SK-MEL-5 (cell line): ENCODE measurements at regions not wholly inside any gene's neighbourhood (a gene's known extent, or its start where the extent isn't known, plus 50 kb on each side); places are given as distances from the start of the nearest gene placed in this dataset.

Experiments
- DNase-seq: peaks from one replicate; pipeline ENCODE4 v3.0.0-alpha.2; 2016; ENCODE audit warnings: low read depth, low spot score
- in situ Hi-C: cut with HindIII; loops from 2 replicates; pipeline ENCODE4 v1.10.0; 2016; ENCODE audit warnings: low sequenced_read_pairs, high pct_unique_total_duplicates, low pct_unique_long_range_greater_than_20kb

DNA sequence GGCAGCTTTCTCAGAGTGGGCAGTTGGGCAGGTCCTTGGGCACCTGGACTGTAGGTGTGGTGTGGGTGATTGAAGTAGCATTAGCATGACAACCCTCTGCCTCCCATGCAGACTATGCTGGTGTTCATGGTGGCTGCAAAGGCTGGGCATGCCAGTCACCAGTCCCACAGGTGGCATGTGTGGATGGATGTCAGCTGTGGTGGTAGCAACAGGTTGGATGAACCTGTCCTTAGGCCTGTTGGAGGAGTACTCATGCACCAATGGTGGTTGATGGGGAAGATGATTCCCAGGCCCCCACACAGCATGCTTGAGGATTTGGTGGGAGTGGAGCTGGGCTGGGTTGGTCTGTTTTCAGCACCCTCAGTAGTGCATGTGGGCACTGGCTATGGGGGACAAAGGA, 251.1 kb downstream of the PAX1 start:
- in situ Hi-C loops: no loop called here
- no peak for DNase-seq

DNA sequence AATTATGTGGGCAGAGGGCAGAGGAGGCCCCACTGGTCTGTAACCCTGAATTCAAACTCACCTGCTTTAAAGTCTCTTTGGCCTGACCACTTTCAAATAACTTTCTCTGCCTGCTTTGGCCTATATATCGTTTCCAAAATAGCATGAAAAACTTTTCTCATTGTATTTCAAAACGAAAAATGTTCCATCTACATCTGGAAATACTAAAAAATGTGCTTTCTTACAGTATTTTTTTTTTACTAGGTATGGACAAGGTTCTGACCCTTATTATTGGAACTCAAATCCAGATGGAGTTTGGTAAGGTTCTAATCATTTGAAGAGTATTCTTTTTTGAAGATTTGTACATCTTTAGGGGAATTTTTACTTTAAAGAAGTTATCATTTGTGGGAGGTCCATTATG, 241.9 kb downstream of the PAX1 start:
- in situ Hi-C loops: no loop called here
- DNase-seq: no peak

DNA sequence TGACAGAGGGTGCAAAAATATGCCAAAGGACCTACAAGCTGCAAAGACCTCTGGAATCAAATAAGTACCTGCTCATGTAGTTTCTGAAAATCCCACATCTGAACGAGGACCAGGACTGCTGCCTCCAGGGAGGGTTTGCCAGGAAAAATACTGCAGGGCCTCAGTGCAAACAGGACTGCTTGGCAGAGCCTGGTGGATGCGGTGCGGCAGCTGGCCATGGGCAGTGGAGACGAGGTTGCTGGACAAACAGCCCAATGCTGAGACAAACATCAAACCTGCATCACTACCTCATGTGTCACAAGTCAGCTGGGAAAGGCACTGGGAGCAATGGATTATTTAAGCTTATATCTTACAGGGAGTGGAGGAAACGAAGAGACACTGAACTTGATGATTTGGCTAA, 238.8 kb downstream of the PAX1 start:
- no peak for DNase-seq
- in situ Hi-C loops: no loop called here

DNA sequence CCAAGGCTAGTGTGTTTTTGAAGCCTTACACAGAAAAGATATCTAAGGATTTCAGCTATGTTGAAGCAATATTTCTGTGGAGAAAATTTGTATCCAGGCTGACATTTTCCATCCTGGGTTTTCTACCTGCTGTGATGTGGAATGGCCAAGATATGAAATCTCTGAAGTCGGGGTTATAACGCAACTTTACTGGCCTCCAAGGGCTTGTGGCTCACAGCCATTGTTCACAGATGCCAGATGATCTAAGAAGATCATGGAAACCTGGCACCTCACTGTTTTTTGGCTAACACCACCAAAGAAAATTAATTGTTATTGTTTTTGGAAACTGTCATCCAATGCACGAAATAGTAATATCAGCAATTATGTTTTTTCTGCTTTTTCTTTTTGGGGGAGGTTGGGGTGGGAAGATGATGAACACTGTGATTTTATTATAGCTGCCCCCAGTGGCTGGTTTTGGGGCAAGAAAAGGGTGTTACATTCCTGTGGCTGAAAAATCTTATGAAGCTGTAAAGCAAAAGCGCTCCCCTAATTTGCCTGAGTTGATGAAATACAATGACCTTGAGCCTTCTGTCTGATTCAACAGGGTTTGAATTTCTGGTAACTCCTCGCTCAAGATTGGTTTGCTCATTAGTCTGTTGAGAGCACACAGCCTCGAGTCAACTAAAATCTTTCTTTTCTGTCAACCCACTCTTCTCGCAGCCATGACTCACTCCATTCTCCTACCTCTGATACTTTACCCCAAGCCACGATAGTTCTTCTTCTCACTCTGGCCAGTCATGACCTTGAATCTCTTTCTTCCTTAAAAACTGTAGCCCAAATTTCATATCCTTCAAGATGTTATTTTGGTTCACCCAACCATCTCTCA, 236.7 kb downstream of the PAX1 start:
- DNase-seq: no peak
- in situ Hi-C loops: no loop called here

DNA sequence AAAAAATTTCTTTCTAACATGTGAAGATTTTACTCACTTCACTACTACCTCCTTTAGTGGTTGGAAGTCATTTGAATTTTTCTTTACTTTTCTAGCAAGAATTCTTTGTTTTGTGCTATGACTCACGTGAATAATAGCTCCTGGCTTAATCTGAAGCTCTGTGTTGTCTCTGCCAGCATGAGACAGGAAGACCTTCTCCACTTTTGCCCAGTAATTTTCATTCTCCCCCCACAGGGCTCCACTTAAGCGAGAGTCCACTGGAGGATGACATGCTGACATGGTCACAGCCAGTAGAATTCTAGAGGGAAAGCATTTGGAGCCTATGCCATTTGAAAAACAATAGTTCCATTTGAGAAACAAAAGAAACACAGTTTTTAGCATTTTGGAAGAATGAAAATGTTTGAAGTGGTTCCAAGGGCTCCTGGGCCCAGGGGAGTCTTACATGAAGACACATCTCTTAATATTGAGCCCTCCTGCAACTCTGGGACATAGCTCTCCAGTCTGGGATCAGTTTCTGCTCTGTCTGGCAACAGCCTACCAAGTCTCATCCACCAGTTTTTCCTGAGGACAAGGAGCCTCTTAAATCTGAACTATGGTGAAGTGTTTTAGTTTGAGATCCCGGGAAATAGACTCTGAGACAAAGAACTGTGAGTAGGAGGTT, 231.4 kb downstream of the PAX1 start:
- no peak for DNase-seq
- in situ Hi-C loops: no loop called here

DNA sequence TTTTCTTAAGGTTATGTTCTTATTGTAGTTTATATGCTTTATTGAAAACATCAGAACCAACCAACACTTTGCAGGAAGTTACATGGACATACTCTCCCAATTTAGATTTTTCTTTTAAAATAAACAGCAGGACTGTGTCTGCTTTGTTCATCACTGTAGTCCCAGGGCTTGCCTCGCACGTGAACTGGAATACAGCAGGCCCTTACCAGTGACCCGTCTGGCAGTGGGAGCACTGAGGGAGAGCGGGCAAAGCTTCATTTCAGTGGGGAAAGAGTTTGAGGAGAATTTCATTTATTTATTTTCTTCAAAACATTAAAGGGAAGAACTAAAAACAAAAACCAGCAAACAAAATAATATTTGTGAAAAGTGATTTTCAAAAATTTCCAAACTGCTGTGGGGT, 230.8 kb downstream of the PAX1 start:
- in situ Hi-C loops: no loop called here
- no peak for DNase-seq

DNA sequence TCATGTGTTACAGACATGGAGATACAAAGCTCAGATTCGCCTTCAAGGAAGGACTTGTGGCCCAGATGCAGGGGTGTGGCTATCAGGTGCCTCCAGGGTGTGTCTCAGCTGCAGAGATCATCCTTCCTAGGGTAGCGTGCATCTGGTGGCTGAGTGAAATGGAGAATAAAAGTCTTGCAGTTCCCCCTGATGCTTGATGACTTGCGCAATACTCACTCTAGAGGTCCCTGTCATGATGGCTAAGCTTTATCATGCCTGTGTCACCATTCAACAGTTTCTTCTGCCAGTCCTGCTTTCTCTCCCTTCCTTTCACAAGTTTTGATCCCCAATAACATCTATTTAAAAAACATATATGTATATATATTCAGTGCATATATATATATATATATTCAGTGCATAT, 228.1 kb downstream of the PAX1 start:
- in situ Hi-C loops: no loop called here

DNA sequence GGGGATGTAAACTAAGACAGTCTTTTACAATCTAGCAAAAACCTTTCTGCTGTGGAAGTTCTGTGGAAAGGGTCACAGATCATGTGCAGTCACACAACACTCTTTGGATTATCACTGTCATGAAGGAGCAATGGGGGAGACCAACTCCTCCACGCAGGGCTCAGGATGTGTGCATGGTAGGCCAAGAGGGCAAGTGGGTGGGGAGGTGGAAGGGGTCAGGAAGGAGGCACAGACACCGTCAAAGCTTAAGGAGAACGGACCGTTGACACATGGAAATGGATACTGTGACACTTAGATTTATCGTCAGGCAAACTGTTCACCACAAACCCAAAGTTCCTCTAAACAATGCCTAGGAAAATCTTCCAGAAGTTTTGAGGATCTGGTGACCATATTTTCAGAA, 215.8 kb downstream of the PAX1 start:
- DNase-seq: no peak
- in situ Hi-C loops: no loop called here

More for the DNA sequence above, 228.1 kb downstream of the PAX1 start:
- DNase-seq: no peak

DNA sequence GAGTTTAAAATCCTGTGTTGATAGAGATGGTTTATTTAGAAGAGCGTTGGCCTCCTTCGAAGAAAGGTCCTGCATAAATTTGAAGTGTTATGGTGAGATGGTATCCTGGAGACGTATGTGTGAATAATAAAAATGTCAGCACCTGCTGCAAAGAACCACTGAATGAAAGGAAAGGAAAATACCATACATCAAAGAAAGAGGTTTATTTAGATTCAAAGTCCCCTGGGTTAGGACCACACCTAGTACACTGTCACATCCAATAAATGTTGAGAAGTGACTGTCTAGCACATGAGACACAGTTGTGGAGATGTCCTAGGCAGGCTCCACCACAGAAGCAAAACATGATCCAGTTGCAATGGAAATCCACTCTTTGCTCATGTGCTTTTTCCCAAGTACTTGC, 214.7 kb downstream of the PAX1 start:
- in situ Hi-C loops: no loop called here
- no peak for DNase-seq

DNA sequence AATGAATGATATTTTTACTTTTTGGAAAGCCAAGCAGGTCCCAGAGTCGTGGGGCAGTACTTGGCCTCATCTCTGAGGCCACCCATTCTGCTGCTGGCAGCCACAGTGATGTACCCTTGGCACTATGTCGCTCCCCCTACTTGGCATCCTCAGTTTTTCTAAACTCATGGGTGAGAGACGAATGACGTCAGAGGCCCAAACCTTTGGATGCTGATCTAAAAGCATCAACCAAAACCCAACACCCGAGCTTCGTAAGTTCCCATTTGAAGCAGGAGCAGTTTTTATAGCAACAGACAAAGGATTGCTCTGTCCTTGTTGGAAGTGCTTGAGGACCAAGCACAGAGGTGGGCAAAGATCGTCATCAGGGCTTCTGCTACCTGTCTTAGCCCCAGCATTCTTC, 212.9 kb downstream of the PAX1 start:
- in situ Hi-C loops: no loop called here
- no peak for DNase-seq

DNA sequence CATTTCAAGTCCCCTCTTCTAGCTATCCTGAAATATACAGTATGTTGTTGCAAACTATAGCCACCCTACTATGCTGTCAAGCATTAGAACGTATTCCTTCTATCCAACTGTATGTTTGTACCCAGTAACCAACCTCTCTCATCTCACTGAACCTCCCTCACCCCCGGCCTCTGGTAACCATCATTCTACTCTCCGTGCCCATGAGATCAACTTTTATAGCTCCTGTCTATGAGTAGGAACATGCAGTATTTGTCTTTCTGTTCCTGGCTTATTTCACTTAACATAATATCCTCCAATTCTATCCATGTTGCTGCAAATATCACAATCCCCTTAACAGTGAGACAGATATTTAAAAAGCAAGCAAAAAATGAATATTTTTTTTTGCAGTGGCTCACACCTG, 196.9 kb downstream of the PAX1 start:
- in situ Hi-C loops: no loop called here
- DNase-seq: no peak

DNA sequence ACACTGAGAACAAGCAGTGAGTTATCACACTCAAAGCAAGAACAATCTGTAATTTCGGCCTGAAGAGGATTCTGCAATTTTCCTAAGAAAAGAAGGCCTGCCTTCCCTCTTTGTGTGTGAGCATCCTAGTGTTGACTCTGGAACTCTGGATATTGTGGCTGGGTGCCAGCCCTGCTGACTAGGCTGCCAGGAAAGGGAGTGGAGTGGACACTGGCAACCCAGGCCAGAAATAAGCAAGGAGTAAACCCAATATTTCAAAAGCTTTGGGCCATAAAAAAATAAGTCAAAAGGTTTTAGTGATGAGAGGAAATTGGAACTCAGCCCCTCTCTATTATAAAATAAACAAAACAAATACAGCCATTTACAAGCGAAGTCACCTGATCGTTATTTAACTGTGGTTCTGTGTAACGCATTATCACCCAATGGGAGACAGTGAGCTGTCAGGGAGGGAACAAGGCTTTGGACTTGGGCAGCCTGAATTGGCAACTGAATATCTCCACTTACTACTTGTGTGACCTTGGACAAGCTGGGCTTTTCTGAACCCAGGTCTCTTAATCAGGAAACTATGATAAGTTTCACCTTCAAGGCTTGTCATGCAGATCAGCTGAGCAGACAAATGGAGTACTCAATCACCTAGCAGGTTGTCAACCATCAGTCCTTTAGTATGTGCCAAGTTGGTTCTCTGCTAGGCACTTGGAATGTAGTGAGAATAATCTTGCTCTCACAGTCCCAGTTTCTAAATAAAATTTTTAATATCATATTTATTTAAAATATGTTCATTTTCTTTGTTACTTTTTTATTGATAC, 196.2 kb downstream of the PAX1 start:
- in situ Hi-C loops: no loop called here
- DNase-seq: no peak

DNA sequence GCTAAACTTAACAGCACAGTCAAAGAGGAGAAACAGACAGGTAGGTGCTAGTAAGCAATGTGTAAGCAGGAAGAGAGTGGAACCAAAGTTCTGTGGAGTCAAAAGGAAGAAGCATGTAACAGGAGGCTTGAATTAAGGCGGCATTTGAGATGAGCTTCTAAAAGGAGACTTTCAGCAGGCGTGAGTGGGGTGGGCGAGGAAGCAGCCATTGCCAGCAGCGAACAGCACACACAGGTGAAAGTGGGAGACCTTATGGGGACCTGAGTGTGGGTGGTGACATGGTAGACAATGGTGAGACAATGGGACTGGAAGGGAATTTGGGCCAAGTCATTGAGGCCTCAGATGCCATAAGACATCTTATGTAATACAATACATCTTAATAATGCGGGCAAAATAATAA, 195.0 kb downstream of the PAX1 start:
- in situ Hi-C loops: no loop called here

DNA sequence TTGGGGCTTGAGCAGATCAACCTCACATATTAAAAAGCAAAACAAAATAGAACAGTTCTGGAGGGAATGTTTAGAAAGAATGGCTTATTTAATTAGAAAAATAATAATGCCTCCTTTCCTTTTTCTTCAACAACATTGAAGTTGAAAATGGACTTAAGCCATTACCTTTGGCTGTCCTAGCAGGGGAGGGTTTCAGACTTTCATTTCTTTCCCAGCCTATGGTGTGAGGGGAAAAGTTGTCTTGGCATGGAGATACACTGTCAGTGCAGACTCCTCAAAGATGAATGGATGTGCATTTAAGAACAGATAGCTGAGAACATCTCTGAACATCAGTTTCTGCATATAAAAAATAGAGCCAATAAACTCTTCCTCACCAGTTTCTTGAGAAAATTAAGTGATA, 169.5 kb downstream of the PAX1 start:
- DNase-seq: no peak
- in situ Hi-C loops: no loop called here

More for the DNA sequence above, 195.0 kb downstream of the PAX1 start:
- DNase-seq: no peak

DNA sequence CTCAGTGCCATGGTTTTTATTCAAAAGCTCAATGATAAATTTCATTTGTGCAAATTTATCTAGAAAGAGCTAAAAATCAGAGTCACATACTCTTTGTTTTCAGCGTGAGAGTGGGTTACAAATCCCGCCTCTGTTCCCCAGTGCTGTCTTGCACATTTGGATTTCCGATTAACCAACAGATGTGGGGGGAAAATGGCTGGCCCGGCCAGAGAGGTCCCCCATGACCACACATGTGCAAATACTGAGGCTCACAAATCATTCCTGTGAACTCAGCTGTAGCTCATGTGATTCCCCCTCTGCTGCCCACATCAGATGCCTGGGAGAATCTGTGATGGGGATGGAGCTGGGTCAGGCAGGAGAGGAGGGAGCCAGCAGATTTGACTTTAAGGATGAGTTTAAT, 168.7 kb downstream of the PAX1 start:
- in situ Hi-C loops: no loop called here

DNA sequence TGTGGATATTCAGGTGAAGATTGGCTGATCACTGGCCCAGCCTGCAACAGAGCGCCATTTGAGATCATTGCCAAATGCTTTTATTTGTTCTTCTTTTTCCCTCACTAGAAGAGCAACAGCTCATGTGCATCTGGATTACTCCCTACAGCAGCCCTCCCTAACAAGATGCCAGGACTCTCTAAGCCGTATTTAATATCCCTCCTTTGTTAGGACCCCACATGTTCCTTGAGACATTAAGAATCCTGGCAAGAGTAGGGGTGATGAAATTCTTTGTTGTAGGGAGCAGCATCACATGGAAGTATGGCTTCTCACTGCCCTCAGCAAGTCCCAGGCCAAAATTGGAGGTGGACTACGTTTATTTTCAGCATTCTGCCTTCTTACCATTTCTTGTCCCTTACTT, 167.8 kb downstream of the PAX1 start:
- in situ Hi-C loops: no loop called here
- DNase-seq: no peak

More for the DNA sequence above, 168.7 kb downstream of the PAX1 start:
- DNase-seq: no peak

DNA sequence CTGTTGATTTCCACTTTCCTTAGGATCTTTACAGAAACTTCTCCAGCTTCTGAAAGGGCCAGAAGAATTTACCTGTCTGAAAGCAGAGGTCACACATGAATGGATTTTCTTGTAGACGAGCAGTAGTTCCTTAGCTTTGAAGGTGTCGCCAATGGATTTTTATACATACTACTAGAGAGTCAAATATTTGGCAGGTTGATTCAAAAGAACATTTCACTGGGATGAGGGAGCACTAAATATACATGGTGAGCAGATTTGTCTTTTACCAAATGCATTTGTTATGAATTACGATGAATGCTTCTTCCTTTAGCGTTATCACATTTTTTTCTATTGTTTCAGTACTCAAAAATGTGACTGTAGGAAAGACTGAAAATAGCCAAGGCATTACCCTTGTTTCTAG, 162.3 kb downstream of the PAX1 start:
- in situ Hi-C loops: no loop called here
- DNase-seq: no peak

DNA sequence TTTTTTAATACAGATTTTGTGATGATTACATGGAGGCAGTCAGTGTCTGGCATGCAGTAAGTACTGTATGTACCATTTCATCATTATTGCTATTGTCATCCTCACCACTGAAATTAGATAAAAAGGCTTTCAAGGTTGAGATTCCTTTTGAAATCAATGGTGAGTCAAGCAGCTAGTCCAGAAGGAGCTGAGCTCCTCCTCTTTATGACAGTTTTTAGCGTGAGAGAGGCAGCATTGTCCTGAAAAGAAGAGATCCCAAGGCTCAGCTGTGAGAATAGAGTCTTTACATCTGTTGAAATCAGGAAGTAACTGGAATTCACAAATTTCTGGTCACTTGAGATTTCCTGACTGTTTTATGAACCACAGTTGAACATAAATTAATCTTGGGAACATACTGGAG, 161.9 kb downstream of the PAX1 start:
- in situ Hi-C loops: no loop called here

More for the DNA sequence above, 161.9 kb downstream of the PAX1 start:
- no peak for DNase-seq
